Stimulated activated CD4-positive, alpha-beta T cell treated with anti-CD3 and anti-CD28 coated beads, Interleukin-12 subunit alpha, Interleukin-12 subunit beta, amount 100 ng/mL, for 4 hours (primary cell): ENCODE measurements at regions not wholly inside any gene's neighbourhood (a gene's known extent, or its start where the extent isn't known, plus 50 kb on each side); places are given as distances from the start of the nearest gene placed in this dataset.

Experiments used
- DNase-seq: peaks from one replicate; pipeline ENCODE4 v3.0.0-alpha.2; 2020

DNA sequence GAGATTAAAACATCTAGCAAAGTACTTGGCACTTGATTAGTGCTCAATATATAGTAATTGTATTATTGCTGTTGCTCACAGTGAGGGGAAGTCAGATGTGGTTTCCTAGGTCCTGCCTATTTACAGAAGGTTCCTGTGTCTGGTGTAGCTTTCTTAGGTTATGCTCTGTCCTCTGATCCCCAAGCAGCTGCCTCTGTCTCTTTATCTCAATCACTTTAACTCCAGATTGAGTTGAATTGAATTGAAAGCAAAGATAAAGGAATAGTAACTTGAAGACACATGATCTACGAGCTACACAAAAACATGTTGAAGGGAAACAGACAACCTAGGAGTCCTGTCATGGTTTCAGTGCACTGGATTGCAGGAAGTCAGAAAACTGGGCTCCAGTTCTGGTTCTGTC lies 113.9 kb upstream of the ADAMTSL1 start:
- DNase-seq = no peak

DNA sequence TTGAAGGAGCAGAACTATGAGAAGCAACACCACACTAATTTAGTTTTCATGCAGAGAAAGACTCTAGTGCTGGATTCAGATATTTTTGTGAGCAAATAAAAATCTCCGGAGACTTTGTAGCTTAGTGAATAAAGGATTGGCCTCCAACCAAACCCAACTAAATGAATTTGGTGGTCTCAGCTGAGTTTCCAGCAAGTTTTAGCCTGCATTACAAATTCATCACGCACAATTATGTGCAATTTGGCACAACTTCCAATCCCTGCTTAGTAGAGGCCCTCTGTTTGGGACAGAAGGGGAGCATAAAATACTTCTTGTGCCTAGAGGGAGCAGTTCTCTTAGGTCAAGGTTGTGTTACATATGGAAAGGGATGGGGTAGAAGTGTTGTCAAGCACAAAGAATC lies 112.3 kb upstream of the ADAMTSL1 start:
- DNase-seq = no peak

DNA sequence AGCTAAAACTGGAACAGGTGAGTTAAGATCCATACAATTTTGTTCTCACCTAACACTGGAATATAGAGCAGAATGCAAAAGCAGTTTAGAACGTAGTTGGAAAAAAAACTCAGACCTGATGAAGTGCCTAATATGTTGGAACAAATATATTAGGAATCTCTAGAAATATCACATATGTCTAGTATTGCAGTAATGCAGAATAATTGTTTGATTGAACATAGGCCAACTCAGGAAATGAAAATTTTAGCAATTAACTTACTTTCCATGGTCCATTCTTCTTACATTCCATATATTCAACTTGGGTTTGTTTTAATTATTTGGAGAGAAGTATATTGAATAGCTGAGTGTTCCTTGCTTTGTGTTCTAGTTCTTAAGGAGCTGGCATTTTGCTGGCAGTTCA lies 111.8 kb upstream of the ADAMTSL1 start:
- no peak for DNase-seq

DNA sequence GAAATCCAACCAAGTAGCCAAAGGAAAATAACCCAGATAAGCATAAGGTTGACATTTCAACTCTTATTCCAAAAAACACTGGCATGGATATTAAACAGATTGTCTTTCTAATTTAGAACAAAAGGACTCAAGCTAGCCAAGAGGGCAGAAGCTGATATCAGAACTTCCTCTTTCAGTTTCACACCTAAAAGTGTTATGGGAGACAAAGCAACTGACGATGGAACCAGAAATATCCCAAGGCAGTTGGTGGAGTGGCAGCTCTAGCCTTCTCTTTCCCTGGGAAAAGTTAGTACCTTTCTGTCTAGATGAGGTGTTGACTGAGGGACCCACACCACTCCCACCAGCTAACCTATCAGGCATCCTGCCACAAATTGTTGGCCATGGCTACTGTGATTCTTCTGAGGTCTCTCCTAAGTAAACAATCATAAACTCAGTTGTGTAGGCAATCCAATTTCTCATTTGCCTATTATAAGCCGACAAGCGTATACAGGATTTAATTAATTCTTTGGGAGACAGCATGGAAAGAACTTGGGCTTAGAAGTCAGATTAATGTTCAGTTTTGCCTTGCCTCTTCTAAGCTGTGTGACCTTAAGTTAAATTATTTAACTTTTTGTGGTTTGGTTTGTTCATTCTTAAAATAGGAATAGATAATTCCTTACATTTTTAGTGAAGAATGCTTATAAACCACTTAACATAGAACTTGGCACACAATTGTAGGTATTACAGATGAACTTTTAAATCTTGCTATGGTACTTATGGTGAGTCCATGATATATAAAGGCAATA lies 110.9 kb upstream of the ADAMTSL1 start:
- no peak for DNase-seq

DNA sequence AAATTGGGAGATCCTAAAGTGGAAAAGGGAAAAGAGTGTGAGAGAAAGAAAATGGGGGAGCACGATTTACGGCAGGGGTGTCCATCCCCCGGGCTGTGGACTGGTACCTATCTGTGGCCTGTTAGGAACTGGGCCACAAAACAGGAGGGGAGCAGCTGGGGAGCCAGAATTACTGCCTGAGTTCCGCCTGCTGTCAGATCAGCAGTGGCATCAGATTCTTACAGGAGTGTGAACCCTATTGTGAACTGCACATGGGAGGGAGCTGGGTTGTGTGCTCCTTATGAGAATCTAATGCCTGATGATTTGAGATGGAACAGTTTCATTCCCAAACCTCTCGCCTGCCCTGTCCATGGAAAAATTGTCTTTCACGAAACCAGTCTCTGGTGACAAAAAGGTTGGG lies 108.3 kb upstream of the ADAMTSL1 start:
- no peak for DNase-seq

- no peak for DNase-seq
These were observed 107.8 kb upstream of the ADAMTSL1 start for GRCh38 chr9:18366184-18366583.

- no peak for DNase-seq
These were observed 105.7 kb upstream of the ADAMTSL1 start for GRCh38 chr9:18368206-18368605.

- no peak for DNase-seq
These were observed 102.8 kb upstream of the ADAMTSL1 start for GRCh38 chr9:18371141-18371540.

DNA sequence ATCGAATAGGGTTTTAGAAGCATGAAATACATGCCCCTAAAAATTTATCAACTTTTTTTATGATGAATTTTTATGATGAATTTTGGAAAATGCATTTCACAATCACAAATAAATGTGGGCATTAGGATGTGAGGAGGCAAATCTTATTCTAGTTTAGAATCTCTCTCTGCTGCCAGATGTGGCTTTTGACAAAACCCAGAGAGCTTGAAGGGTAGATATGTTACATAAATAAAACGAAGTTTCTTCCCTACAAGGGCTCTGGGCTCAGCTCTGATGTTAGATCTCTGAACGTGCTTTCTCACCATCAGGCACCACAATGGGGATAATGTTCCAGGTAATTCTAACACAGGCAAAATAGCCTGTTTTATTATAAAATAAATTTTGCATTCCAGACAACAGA lies 102.3 kb upstream of the ADAMTSL1 start:
- no peak for DNase-seq

DNA sequence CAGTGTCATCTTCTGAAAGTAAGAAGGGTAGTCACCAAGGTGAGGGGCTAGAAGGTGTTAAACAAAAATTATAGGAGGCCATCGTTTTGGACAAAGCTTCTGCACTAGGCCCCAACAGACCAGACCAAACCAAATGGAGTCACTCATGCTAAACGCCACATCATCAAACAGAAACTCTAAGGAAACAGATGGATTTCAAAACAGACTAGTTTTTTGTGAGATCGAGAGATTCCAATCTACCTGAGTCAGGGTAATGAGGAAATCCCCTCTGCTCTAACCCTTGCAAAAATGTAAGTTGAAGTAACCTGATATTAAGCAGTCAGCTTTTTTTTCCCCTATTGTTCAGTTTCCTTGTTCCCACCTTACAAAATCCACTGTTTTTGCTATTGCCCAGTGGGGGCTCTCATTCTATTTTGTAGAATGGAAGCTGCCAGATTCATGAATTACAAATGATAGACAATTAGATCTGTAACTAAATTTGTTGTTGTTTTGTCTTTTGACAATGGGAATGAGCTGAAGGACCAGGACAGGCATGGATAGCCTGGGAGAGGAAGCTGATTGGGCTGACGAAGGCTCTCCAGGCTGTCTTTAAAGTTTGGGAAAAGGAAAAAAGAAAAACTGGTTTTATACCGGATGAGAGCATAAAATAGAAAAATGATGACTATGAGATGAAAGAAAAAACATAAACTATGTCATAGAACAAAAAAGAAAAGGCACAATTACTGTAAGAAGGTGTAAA lies 94.7 kb upstream of the ADAMTSL1 start:
- no peak for DNase-seq

DNA sequence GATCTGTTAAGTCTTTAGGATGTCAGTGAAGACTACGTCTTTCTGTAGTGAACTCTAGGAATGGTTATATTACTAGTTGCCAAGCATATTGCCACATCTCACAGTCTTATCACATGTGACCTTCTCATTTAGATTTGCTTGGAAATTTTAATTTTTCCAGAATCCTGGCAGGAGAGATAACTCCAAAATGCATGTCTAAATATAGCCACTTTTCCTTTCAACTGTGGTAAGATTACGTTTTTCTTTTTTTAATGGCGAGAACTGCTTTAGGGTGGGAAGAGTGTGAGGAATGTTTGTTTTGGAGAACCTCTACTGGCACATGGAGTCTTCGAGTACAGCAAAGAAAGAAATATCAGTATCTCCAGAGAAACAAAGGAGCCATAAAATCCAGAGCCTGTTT lies 91.7 kb upstream of the ADAMTSL1 start:
- no peak for DNase-seq

DNA sequence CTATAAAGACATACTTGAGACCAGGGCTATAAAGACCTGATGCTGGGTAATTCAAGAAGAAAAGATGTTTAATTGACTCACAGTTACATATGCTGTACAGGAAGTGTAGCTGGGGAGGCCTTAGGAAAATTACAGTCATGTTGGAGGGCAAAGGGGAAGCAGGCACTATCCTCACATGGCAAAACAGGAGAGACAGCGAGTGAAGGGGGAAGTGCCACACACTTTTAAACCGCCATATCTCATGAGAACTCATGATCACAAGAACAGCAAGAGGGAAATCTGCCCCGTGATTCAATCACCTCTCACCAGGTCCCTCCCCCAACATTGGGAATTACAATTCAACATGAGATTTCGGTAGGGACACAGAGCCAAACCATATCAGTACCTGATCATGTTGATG lies 89.9 kb upstream of the ADAMTSL1 start:
- DNase-seq = no peak

DNA sequence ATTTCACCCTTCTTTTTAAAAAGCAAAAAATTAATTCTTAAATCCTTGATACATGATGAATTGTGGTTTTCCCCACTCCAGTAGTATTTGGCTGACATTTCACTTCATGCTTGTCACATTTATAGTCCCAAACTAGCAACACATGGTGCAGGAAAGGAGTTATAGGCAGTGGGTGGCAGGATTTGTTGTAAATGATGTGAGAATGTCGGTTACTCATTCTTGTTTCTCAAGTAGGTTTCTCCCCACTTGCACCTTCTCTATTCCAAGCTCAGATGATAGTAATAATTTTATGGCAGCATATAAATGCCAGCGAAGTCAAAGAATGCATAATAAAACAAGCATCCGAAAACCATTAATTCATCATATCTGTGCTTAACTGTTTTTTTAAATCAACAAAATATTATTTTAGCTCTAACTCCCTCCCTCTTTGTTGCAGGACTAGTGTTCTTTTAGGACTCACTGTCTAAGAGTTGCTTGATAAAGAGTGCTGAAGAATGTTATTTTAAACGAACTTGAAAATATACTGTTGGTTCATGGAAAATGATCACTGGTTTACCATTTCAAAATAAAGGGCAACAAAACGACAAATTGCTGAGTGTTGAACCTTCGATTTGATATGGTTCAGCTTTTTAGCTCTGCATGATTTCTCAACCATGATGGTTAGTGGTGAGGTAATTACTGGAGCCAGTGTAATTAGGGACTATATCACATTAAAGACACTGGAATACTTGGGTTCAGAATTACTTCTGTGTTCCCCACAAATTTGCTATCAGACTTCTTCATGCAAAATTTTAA lies 88.1 kb upstream of the ADAMTSL1 start:
- DNase-seq = no peak

- DNase-seq = no peak
These were observed 83.6 kb upstream of the ADAMTSL1 start for GRCh38 chr9:18390393-18390792.

DNA sequence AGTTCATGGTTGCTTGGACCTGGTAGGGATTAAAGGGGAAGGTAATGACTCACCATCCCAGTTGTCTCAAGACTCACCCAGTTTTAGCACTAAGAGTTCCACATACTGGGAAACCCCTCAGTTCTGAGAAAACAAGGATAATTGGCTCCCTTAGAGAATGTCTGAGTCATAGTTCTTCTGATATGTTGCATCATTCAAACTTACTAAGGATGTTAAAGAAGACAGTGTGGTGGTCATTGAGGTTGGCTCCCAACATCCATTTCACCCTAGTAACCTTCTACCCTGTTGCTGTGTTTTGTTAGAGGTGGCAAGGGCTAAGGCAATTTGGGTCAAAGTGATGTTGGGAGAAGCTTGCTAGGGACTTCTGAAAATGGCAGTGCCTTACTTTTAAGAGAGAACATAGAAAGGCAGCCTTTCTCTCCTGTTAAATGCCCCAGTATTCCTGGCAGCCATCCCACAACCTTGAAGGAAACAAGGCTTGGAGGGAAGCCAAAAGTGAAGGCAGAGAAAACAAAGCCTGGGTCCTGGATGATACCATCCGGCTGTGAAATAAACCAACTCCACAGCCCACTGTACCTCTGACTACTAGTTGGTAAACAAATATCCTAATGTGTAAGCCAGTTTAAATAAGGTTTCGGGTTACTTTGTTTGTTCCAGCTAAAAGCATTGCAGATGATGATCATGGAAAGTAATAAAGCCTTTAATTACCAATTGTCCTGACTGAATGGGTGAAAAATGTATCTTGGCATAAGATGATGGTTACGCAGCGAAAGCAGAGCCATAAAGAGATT lies 80.4 kb upstream of the ADAMTSL1 start:
- DNase-seq = no peak

GRCh38 chr9:18394847-18395351 lies 79.1 kb upstream of the ADAMTSL1 start:
- DNase-seq = no peak

GRCh38 chr9:18396102-18396728 lies 77.7 kb upstream of the ADAMTSL1 start:
- no peak for DNase-seq

DNA sequence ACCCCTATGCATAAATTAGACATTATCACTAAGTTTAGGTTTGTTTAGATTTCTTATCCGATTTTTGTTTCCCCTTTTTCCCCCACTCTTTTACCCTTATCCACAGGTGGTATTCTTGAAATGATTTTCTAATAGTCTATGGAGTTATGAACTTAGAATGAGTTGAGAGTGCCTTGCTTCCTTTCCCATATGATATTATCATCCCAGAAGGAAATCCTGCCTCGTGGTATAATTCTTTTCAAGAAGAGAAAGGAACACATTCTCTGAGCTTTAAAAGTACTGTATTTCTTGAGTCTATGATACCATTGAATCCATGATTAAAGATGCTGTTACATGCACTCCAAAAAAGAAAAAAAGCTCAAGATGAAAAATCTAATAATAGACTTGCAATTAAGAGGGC lies 76.9 kb upstream of the ADAMTSL1 start:
- no peak for DNase-seq

GRCh38 chr9:18398038-18398437 lies 75.9 kb upstream of the ADAMTSL1 start:
- DNase-seq = no peak

- no peak for DNase-seq
These were observed 69.4 kb upstream of the ADAMTSL1 start for GRCh38 chr9:18404434-18405029.

DNA sequence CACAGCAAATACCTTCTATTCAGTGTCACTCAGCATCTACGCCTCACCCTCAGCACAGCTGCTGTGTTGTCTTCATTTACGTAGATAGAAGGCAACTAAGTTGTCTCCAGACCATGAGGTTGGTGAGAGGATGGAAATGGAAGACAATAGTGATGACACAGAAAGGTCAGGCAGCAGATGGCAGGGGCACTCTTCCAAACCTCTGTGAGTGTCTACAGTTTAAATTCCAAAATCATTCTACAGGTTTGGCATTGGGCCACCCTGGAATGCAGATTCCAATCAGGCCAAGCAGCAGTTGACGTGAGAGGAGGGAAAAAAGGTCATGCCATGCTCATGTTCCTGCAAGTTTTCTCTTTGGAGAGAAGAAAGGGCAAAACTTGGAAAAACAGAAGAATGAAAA lies 68.7 kb upstream of the ADAMTSL1 start:
- no peak for DNase-seq

DNA sequence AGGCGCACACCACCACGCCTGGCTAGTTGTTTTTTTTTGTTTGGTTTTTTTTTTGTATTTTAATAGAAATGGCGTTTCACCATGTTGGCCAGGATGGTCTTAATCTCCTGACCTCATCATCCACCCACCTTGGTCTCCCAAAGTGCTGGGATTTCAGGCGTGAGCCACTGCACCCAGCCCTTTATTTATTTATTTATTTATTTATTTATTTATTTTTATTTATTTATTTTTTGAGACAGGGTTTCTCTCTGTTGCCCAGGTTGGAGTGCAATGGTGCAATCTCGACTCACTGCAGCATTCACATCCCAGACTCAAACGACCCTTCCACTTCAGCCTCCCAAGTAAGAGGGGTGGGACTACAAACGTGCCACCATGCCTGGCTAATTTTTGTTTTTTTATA lies 63.0 kb upstream of the ADAMTSL1 start:
- DNase-seq = no peak
